ENCODE measurements at regions not wholly inside any gene's neighbourhood (a gene's known extent, or its start where the extent isn't known, plus 50 kb on each side); places are given as distances from the start of the nearest gene placed in this dataset.

DNA sequence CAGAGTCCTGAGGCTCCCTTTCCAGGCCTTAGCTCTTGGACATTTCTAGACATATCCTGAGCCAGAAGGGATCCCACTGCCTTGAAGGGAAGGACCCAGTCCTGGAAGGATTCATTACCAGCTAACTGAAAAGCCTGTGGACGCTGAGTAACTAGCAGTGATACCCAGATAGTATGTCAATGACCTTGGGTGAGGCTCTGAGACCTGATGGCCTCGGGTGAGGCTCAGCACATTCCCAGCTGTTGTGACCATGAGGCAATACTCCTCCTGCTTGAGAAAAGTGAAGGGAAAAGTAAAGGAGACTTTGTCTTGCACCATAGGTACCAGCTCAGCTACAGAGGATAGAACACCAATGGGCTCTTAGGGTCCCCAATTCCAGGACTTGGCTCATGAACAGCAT is 268.1 kb downstream of the DKK2 start:
- DNase-seq (ENCODE audit: low read depth), result no peak

DNA sequence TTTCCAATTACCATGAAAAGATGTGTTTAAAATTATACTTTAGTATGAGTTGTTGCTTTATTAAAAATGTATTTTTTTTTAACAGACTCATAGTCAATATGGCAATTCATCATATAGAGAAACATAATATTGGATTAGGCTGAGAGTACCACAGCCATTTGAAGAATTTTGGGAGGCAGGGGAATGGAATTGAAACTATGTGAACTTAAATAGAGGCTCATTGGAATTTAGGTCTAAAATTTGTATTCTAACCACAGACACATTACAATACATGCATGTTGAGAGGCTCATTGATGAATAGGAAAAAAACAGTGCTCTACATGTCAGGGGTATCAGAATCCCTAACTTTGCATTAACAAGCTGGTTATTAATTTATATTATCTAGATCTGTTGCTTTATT is 269.6 kb downstream of the DKK2 start:
- DNase-seq (ENCODE audit: low read depth), result no peak

DNA sequence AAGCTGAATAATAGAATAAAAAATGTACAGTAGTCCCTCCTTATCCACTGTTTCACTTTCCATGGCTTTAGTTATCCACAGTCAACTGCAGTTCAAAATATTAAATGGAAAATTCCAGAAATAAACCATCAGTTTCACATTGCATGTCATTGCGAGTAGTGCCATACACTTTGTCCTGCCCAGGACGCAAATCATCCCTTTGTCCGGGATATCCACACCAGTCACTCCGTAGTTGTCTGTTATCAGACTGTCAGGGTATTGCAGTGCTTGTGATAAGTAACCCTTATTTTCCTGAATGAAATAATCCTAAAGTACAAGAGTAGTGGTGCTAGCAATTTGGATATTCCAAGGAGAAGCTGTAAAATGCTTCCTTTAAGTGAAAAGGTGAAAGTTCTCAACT is 271.3 kb downstream of the DKK2 start:
- DNase-seq (ENCODE audit: low read depth), result no peak

DNA sequence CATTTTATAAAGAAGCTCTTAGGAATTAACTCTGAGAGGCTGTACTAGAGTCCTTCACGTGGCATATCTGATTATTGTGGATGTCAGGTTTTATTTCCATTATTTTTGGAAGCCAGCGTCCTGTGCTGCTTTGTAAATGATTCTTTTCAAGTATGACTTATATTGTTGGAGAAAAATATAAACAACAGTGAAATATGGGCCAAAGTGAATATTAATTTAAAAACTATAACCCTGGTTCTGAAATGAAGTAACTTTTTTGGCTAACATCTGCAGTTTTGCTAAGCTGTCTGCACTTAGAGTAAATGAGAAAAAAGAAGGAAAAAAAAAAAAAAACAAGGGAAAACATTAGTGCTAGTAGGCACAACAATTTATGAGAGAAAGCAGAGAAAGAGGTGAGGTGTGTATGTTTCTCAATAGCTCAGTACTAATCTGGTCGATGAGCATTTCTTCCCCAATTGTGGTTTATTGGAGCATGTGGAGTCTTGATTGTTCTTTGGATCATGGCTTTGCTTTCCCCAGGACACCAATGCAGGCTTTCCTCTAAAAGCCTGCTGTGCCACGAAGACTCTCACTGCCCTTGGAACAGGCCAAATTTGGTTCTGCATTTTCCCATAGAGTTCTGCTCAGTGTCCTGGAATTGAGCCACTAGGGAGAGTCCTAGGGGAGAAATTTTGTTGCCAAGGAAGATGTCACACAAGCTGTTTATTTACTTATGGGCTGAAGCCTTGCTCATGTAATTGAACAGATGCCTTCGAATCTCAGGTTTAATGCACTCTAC is 273.3 kb downstream of the DKK2 start:
- DNase-seq (ENCODE audit: low read depth), result no peak

DNA sequence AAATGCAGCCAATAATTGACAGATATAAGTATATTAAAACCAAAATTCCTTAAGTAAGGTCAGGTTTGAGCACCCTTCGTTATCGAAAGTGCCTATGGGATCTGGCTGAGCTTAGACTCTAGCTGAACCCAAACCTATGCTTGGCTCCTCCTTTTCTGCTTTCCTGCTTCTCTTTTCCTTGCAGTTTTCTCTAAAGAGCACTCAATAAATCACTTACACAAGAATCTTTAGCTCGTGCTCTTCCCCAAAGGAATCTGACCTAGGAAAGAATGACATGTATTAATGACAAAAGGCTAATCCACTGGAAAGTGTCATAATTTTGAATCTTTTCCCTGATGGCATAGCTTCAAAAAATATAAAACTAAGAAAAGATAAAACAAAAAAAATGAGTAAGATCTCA is 282.7 kb downstream of the DKK2 start:
- no peak for DNase-seq (ENCODE audit: low read depth)

DNA sequence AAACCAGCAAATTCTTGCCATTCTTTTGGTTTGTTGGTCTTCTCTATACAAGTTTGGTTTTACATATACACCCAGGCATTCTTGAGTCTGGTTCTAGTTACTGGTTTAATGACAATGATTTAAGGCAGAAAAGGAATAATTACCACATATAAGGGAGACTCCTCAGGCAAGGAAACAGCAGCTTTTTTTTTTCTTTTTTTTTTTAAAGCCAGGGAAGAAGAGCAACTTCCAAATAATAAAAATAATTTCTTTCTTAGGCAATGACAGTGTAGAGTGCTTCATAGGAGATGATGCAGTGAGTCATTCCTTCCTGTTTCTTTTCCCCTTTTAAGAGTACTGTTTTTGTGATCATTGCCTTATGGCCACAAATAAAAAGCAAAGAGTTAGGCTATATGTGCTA is 289.7 kb downstream of the DKK2 start:
- DNase-seq (ENCODE audit: low read depth), result peak; percentile 15

DNA sequence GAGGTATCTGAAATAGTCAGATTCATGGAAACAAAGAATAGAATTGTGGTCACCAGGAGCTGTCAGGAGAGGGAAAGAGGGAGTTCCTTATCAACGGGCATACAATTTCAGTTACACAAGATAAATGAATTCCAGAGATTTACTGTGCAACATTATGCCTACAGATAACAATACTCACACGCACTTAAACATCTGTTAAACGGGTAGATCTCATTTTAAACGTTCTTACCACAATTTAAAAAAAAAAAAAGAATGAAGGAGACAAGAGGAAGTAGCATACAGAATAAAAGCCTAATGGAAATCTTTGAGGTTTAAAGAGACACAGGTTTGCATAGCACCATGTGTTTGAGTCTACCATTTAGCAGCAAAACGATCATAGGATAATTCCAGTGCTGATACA is 298.0 kb downstream of the DKK2 start:
- no peak for DNase-seq (ENCODE audit: low read depth)

DNA sequence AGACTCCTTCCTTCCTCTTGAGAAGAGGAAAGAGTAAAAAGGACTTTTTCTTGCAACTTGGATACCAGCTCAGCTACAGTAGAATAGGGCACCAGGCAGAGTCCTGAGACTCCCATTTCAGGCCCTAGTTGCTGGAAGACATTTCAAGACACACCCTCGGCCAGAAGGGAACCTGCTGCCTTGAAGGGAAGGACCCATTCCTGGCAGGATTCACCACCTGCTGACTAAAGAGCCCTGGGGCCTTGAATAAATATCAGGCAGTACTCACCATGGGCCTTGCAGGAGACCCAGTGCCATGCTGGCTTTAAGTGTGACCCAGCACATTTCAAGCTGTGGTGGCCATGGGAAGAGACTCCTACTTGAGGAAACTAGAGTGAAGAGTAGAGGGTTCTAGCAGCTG is 317.6 kb downstream of the DKK2 start:
- DNase-seq (ENCODE audit: low read depth), result no peak

DNA sequence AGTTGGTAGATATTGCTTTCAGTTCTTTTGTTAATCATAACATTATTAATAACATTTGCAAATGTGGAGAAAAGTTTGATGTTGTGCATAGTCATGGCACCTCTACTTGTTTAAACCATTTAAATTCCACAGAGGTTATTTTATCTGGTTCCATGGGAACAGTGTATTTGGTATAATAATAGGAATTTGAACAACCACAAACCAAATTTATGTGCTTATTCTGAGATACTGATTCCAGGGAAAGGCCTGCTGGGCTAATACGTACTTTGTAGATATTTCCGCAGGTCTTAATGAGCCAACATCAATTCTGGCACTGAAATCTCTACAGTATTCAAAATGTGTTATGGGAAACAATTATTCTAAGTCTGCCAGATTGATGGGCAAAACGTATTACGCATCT is 319.0 kb downstream of the DKK2 start:
- no peak for DNase-seq (ENCODE audit: low read depth)

DNA sequence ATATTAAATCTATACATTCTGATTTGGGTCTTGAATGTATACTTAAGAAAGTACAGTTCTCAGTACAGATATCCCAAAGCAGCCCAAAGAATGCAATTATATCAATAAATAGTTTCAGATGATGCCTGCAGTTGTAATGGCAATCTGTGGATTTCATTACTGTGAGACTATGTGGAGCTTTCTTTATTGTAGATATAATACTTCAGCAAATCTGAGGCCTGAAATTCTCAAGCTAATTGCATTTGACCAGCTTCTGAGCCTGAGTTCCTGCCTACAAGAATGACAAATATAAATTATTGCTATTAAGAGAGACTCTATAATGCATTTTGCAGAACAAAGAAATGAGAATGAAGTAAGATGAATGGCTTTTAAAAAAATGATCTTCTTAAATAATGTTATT is 320.3 kb downstream of the DKK2 start:
- DNase-seq (ENCODE audit: low read depth), result no peak

DNA sequence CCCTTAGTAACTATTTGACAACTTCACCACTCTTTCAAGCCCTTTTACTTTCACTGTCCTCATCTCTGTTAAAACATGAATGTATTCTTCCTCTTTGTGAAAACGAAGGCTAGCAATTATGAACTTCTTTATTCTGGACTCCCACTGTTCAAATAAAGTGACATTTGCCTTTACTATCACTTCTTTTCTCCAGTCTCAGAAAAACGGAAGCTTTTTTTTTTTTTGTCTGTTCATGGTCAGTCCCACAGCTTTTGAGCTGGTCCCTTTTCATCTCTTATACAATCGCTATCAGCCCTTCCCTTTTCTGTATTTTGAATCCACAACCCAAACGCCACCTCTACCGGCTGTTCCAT is 327.7 kb downstream of the DKK2 start:
- no peak for DNase-seq (ENCODE audit: low read depth)

DNA sequence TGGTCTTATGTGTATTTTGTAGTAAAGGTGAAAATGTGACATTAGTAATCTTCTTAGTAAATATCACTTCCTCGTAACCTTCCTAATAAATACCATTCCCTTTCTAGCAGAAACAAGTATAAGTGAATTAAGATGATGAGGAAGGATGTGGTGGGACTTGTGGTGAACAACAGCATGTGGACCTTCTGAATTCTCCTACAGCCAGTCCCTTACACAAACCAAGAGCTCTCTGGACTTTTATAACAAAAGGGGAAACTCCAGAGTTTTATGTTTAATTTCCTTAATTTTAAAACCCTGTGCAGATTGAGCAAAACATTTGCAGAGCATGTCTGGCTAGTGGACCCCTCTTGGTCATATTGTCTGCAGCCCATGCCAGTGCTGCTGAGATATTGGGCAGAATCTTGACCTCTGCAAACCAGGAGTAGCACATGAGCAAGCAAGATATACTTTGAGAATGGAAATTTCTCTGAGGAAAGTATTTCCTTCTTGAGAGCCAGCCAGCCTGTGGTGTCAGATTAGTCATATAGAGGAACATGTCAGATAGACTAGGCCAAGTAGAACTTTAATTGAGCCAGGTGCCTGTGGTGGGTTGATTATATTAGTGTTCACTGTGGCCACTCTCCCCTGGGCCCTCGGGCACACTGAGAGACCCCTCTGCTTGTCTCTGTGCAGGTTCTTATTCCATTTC is 328.2 kb downstream of the DKK2 start:
- no peak for DNase-seq (ENCODE audit: low read depth)

DNA sequence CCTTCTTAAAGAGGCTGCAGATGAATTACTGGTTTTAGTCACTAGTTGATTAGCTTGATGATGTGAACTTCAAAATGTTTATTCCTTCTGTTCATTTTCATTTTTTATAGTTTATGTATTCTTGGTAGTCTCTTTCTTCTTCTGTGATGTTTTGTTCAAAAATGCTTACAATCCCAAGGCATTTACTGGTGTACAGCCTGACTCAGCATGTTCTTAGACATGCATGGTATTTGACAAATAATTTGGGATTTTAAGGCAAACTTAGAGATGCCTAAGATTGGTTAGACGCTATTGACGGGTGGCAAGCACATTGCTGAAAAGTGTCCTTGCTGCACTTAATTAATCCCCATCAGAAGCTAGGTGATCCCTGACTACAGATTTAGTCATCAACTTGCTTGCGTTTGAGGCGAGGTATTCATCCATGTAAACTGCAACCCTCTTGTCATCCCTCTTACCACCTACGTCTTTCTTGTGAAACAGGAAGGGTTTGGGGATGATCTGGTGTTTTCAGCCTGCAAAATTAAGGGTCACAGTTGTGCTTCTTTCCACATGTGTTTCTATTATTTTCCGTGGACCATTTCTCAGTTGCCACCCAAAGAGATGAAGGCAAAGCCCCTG is 331.8 kb downstream of the DKK2 start:
- DNase-seq (ENCODE audit: low read depth), result no peak

DNA sequence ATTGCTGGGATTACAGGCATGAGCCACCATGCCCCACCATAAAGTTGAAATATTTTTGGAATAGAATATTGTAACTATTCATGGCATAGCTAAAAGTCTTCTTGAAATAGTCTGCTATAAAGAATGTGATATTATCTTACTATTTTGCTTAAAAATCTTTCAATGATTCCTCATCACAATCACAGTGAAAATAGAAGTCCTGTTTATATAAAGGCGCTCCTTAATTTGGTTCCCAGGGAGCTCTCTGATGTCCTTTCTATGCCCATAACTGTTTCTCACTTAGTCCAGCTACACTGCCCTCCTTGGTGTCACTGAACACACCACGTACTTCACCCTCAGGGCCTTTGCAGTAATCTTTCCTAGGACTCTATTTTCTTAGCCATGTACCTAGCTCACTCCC is 331.7 kb upstream of the GIMD1 start:
- no peak for DNase-seq (ENCODE audit: low read depth)

DNA sequence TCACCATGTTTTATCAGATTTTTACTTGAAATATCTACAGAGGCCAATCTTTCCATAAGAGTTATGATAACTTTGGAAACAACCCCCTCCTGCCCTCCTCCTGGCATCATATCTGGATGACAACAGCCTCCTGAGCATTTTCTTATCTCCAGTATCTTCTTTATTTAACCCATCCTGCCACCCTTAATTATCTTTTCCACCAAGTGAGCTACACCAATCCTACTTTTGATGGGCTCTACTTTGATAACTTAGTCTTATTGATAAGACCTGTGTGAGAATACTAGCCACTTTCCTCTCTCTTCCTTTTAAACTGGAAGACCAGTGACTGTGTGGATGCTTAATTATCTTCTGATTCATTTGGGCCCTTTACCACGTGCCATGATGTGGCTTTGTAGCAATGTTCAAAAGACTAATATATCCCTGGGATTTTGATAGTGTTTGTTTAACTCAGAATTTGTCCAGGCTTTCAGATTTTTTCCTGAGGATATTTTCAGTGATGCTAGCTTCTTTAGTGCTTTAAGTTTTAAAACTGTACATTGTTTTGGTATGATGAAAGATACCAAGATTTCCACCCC is 330.1 kb upstream of the GIMD1 start:
- DNase-seq (ENCODE audit: low read depth), result no peak

DNA sequence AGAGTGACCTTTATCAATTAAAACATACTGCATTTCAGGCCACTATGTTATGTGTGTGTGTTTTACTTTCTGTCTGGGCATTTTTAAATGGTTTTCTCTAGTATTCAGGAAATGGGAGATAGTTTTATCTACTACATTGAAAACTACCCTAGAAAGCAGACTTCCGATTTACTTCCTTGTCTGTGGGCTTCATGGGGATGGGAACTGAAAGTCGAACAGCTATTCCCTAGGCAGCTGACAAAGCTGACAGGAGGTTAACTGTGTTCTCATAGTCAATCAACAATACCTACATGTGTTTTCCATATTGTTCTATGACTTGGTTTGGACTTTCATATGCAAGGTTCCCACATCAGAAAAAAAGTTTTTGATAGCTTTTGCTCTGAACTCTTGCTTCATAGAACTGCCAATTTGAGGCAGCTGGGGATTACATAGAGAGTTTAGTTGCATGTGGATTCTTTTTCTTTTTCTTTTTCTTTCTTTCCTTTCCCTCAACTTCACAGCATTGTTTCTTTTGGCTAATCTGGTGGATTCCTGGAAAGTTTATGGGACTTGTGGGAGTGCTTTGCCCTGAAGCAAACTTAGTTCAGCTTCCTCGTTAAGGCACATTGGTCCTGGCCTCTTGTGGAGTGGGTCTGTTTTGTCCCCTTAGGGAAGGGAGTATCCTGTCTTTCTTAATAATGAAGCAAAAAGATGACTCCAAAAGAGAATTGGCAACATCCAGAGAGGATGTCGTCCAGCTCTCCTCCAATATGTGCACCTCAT is 327.1 kb upstream of the GIMD1 start:
- no peak for DNase-seq (ENCODE audit: low read depth)

DNA sequence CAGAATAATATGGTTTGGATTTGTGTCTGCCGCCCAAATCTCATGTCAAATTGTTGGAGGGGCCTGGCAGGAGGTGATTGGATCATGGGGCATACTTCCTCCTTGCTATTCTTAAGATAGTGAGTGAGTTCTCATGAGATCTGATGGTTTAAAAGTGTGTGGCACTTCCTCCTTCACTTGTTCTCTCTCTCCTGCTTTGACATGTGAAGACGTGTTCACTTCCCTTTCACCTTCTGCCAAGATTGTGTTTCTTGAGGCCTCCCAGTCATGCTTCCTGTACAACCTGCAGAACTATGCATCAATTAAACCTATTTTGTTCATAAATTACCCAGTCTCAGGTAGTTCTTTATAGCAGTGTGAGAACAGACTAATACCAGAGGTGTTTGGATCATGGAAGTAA is 325.7 kb upstream of the GIMD1 start:
- DNase-seq (ENCODE audit: low read depth), result no peak

DNA sequence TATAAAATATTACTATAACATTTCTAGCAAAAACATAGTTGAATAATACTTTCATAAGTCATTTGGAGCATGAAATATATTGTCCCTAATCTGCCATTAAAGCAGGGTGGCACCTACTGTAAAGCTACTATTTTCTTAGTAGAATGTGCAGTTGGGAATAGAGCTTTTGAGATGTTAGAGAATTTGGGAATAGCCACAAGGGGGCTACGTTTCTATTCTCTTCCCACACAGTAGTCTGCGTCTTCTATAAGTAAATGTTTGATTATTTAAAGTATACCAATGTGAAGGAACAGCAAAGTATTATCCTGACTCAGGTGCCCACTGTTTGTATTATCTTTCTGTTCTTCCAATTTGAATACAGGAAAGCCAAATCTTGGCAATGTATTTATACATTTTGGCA is 323.2 kb upstream of the GIMD1 start:
- no peak for DNase-seq (ENCODE audit: low read depth)

DNA sequence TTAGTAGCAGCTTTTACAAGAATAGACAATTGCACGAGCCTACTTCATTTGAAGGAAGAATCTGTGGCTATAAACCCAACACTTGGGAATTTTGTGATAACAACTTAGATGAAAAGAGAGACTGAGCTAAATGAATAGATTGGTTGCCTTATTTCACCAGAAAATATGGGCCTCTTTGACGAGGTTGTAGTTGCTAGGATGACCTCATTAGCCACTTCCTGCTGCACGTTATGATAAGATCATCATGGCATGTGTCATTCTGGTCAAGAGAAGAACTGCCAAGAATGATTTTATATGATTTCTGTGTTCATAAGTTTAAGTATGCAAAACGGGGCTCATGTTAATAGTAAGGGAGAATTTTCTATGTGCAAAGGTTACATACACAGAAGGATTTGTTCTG is 321.9 kb upstream of the GIMD1 start:
- DNase-seq (ENCODE audit: low read depth), result peak; percentile 57

DNA sequence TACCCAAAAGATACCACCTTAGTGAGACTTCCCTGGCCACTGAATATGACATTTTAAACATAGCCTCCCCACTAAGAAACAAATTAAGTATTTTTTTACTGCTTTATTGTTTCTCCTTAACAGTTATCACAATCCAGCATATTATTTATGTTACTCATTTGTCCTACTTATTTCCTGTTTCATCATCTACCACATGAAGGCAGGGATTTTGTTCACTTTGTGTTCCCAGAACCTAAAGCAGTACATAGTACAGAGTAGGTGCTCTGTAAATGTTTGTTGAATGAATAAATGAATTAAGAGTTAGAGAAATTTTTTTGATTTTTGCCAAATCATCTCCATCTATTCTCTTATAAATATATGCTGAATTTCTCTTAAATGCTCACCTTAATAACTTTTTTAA is 318.4 kb upstream of the GIMD1 start:
- no peak for DNase-seq (ENCODE audit: low read depth)

DNA sequence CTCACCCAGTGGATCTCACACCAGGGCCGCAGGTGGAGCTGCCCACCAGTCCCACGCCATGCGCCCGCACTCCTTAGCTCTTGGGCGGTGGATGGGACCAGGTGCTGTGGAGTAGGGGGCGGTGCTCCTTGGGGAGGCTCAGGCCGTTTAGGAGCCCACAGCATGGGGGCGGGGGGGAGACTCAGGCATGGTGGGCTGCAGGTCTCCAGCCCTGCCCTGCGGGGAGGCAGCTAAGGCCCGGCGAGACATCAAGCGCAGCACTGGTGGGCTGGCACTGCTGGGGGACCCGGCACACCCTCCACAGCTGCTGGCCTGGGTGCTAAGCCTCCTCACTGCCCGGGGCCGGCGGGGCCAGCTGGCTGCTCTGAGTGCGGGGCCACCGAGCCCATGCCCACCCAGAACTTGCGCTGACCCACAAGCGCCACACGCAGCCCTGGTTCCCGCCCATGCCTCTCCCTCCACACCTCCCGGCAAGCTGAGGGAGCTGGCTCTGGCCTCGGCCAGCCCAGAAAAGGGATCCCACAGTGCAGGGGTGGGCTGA is 312.9 kb upstream of the GIMD1 start:
- no peak for DNase-seq (ENCODE audit: low read depth)

DNA sequence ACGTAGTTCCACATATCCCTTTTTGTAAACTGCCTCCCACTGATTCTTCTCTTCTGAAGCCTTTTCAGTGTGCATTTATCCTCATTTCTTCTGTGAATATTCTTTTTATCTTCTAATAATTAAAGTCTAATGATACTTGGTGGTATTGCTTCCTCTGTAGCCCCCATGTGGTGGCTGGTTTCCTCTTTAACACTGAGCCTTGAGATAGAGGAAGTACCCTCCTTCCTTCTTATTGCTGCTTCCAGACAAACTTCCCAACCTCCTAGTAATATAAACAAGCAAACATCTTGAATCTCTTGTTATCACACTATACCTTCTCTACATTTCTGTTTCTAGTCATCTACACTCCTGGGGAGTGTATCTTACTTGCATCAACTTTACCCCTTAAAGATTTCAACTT is 310.5 kb upstream of the GIMD1 start:
- DNase-seq (ENCODE audit: low read depth), result no peak
